GM12878 (cell line): ENCODE measurements at regions not wholly inside any gene's neighbourhood (a gene's known extent, or its start where the extent isn't known, plus 50 kb on each side); places are given as distances from the start of the nearest gene placed in this dataset.

Source experiments
- ATAC-seq: fragments of 200-7000 bp; cut with Tn5 transposase; 3 replicates; pipeline ENCODE4 v1.9.1; 2020; ENCODE audit warnings: mild to moderate bottlenecking, moderate library complexity
- BruUV-seq: library from RNA; stranded (reverse); fragments of 400-500 nt; replicated peaks from 2 replicates; lab custom pipeline; 2021; lab: Mats Ljungman, UMichigan
- CTCF ChIA-PET: fragments of 300-600 bp; sonication (Branson Sonifier 250); formaldehyde crosslinking; extraction: SDS; loops from one replicate; lab custom pipeline; 2021; ENCODE audit warnings: inconsistent platforms; lab: Yijun Ruan, JAX
- POLR2A ChIA-PET: fragments of 350-600 bp; formaldehyde crosslinking; extraction: SDS; loops from one replicate; lab custom pipeline; 2021; ENCODE audit warnings: inconsistent platforms; lab: Charles Lee
- RAD21 ChIA-PET: fragments of 300-600 bp; sonication (Branson Sonifier 250); formaldehyde crosslinking; loops from one replicate; lab custom pipeline; 2023; ENCODE audit warnings: antibody characterized with exemption; ENCODE audit not compliant: unreplicated experiment; lab: Charles Lee
- SMC1A ChIA-PET: fragments of 300-600 bp; sonication (Branson Sonifier 250); formaldehyde crosslinking; loops from one replicate; lab custom pipeline; 2023; ENCODE audit not compliant: unreplicated experiment, uncharacterized antibody; lab: Charles Lee
- DNase-seq: peaks from one replicate; pipeline ENCODE4 v3.0.0-alpha.2; 2011; ENCODE audit warnings: low read depth, low spot score
- FAIRE-seq: peaks from 3 replicates; lab custom pipeline; 2011; peaks lifted over from hg19 to GRCh38; lab: Jason Lieb, UNC
- H2AFZ ChIP-seq: 2 replicates; pipeline ENCODE4 v1.6.0; 2011; ENCODE audit warnings: low read depth, low read length, control low read depth; ENCODE audit not compliant: control insufficient read depth
- H3K27ac ChIP-seq: 2 replicates; pipeline ENCODE4 v1.5.1; 2011; ENCODE audit warnings: control low read depth; ENCODE audit not compliant: control insufficient read depth, insufficient read depth
- H3K27me3 ChIP-seq, 2 experiments: replicated peaks in 1 of 2; 2 replicates each; pipeline versions ENCODE4 v1.6.0 to v1.6.1; 2011; ENCODE audit warnings: low read length in 1 of 2; ENCODE audit not compliant: control insufficient read depth in 2 of 2, insufficient read depth in 2 of 2
- H3K36me3 ChIP-seq, 2 experiments: 2 replicates each; pipeline ENCODE4 v1.5.1; 2011; ENCODE audit warnings: low read length in 1 of 2; ENCODE audit not compliant: control insufficient read depth in 2 of 2, insufficient read depth in 2 of 2
- H3K4me1 ChIP-seq: 2 replicates; pipeline ENCODE4 v1.6.1; 2011; ENCODE audit warnings: mild to moderate bottlenecking, low read length, moderate library complexity, mixed read lengths; ENCODE audit not compliant: control insufficient read depth, insufficient read depth
- H3K4me2 ChIP-seq: 2 replicates; pipeline ENCODE4 v1.6.0; 2011; ENCODE audit warnings: control low read depth; ENCODE audit not compliant: control insufficient read depth, insufficient read depth
- H3K4me3 ChIP-seq: fragments of 200-600 bp; sonication (generic); 2 replicates; pipeline ENCODE4 v1.5.1; 2016
- H3K79me2 ChIP-seq: 2 replicates; pipeline ENCODE4 v1.6.0; 2011; ENCODE audit warnings: low read length; ENCODE audit not compliant: control insufficient read depth, insufficient read depth
- H3K9ac ChIP-seq: 2 replicates; pipeline ENCODE4 v1.8.0; 2011; ENCODE audit warnings: low read length, control low read depth, mixed read lengths; ENCODE audit not compliant: control insufficient read depth, insufficient read depth
- H3K9me3 ChIP-seq: replicated peaks from 3 replicates; pipeline ENCODE4 v1.5.1; 2011; ENCODE audit warnings: mild to moderate bottlenecking, low read length; ENCODE audit not compliant: control insufficient read depth, insufficient read depth
- H4K20me1 ChIP-seq: 2 replicates; pipeline ENCODE4 v1.6.0; 2011; ENCODE audit not compliant: control insufficient read depth, insufficient read depth
- BMI1 ChIP-seq: fragments of 450-650 bp; IDR thresholded peaks from 2 replicates; pipeline ENCODE4 v1.6.1; 2016; ENCODE audit warnings: mild to moderate bottlenecking, moderate library complexity, borderline replicate concordance
- CHD2 ChIP-seq: IDR thresholded peaks from 2 replicates; pipeline ENCODE4 v1.6.1; 2011; ENCODE audit warnings: low read depth, low read length, improper control_type of control experiment, borderline replicate concordance
- CTCF ChIP-seq, 3 experiments: IDR thresholded peaks in 2 of 3; conservative IDR thresholded peaks in 1 of 3; 2 replicates each; pipeline ENCODE4 v1.5.1; 2011; ENCODE audit warnings: low read depth in 3 of 3, low read length in 3 of 3, mild to moderate bottlenecking in 3 of 3, control low read depth in 2 of 3, moderate library complexity in 2 of 3, inconsistent platforms in 1 of 3, mixed read lengths in 1 of 3; ENCODE audit not compliant: control insufficient read depth in 2 of 3, insufficient read depth in 1 of 3; ENCODE audit errors: extremely low read depth in 1 of 3
- DPF2 ChIP-seq: fragments of 450-650 bp; IDR thresholded peaks from 2 replicates; pipeline ENCODE4 v1.6.1; 2017; ENCODE audit warnings: mild to moderate bottlenecking
- GATAD2B ChIP-seq: fragments of 450-650 bp; conservative IDR thresholded peaks from 2 replicates; pipeline ENCODE4 v1.6.1; 2017; ENCODE audit warnings: low read depth, mild to moderate bottlenecking, moderate library complexity
- HCFC1 ChIP-seq: fragments of 150-350 bp; IDR thresholded peaks from 2 replicates; pipeline ENCODE4 v1.6.1; 2014; ENCODE audit warnings: low read length
- MYC ChIP-seq: IDR thresholded peaks from 2 replicates; pipeline ENCODE4 v1.6.1; 2011; ENCODE audit warnings: mild to moderate bottlenecking, low read length, moderate library complexity, inconsistent platforms; ENCODE audit not compliant: insufficient read depth, insufficient replicate concordance, insufficient read length, severe bottlenecking
- NBN ChIP-seq: fragments of 450-650 bp; IDR thresholded peaks from 2 replicates; pipeline ENCODE4 v1.6.1; 2016
- PAX5 ChIP-seq: IDR thresholded peaks from 2 replicates; pipeline ENCODE4 v1.6.1; 2011; ENCODE audit warnings: low read depth, low read length, borderline replicate concordance
- POLR2A ChIP-seq: IDR thresholded peaks from 2 replicates; pipeline ENCODE4 v1.6.1; 2011; ENCODE audit warnings: low read depth, mild to moderate bottlenecking, low read length
- PRDM15 ChIP-seq: fragments of 450-650 bp; formaldehyde crosslinking; IDR thresholded peaks from 2 replicates; pipeline ENCODE4 v1.4.0; 2020; ENCODE audit warnings: mild to moderate bottlenecking, moderate library complexity
- RFX5 ChIP-seq: IDR thresholded peaks from 2 replicates; pipeline ENCODE4 v1.6.1; 2011; ENCODE audit warnings: low read depth, low read length, improper control_type of control experiment
- SKIL ChIP-seq: fragments of 450-650 bp; IDR thresholded peaks from 2 replicates; pipeline ENCODE4 v1.6.1; 2017; ENCODE audit warnings: mild to moderate bottlenecking, low read depth, inconsistent platforms; ENCODE audit not compliant: poor library complexity, severe bottlenecking
- TAF1 ChIP-seq: IDR thresholded peaks from 2 replicates; pipeline ENCODE4 v1.6.1; 2011; ENCODE audit warnings: mild to moderate bottlenecking, low read depth, low read length, borderline replicate concordance
- TBL1XR1 ChIP-seq: IDR thresholded peaks from 2 replicates; pipeline ENCODE4 v1.6.1; 2012; ENCODE audit warnings: low read depth, low read length, improper control_type of control experiment
- YBX1 ChIP-seq: fragments of 450-650 bp; IDR thresholded peaks from 2 replicates; pipeline ENCODE4 v1.6.1; 2016; ENCODE audit warnings: antibody characterized with exemption
- ZBTB33 ChIP-seq: fragments of 450-650 bp; IDR thresholded peaks from 2 replicates; pipeline ENCODE4 v1.6.1; 2017; ENCODE audit warnings: mild to moderate bottlenecking
- ZSCAN29 ChIP-seq: fragments of 450-650 bp; IDR thresholded peaks from 2 replicates; pipeline ENCODE4 v1.6.1; 2017; ENCODE audit warnings: mild to moderate bottlenecking, moderate library complexity
- WGBS: methylation state at CpG from one replicate; pipeline ENCODE4 v1.1.6; 2016; ENCODE audit warnings: low lambda C conversion rate; ENCODE audit not compliant: insufficient replicate concordance, insufficient coverage; ENCODE audit errors: missing lambda C conversion rate; 5-methylcytosine and 5-hydroxymethylcytosine counted together
- in situ Hi-C: fragments of 300-500 bp; cut with MboI; formaldehyde crosslinking; loops from 9 replicates; pipeline ENCODE4 v1.14.3; 2018; ENCODE audit warnings: mixed read lengths
- intact Hi-C: fragments of 100-400 bp; cut with micrococcal nuclease; formaldehyde crosslinking; loops from one replicate; pipeline ENCODE4 v1.14.2; 2022; ENCODE audit not compliant: unreplicated experiment

GRCh38 chr13:106734198-106734597, 166.3 kb upstream of the ARGLU1 start:
- RAD21 ChIA-PET: no interaction called here
- no peak overlapping the region for H2AFZ ChIP-seq
- intact Hi-C loops: no loop called here
- no peak overlapping the region for H3K27ac ChIP-seq
- H3K36me3 ChIP-seq: no peaks in the 10 kb centered on the region
- H4K20me1 ChIP-seq: no peaks in the 10 kb centered on the region
- SMC1A ChIA-PET: no interaction called here
- BruUV-seq: no TSS peak
- no peaks in the 10 kb centered on the region for H3K27me3 ChIP-seq
- no peaks in the 10 kb centered on the region for H3K79me2 ChIP-seq
- DNase-seq (no peak), ATAC-seq (no peak), FAIRE-seq (no peak)
- no peak overlapping the region for H3K9ac ChIP-seq
- no peak overlapping the region for H3K4me3 ChIP-seq
- CTCF ChIA-PET: no interaction called here
- no peaks in the 10 kb centered on the region for H3K4me1 ChIP-seq
- WGBS: 35% methylated on average over 6 of the region's 6 CpGs
- no peak overlapping the region for H3K4me2 ChIP-seq
- in situ Hi-C loops: no loop called here
- POLR2A ChIA-PET: no interaction called here
- H3K9me3 ChIP-seq: no peaks in the 10 kb centered on the region
- TF ChIP-seq YBX1: no peak
- no peak for TF ChIP-seq ZSCAN29
- no peak for TF ChIP-seq TAF1
- no peak for TF ChIP-seq PAX5
- TF ChIP-seq TBL1XR1: no peak
- no peak for TF ChIP-seq ZBTB33
- no peak for TF ChIP-seq CHD2
- TF ChIP-seq GATAD2B: no peak
- TF ChIP-seq PRDM15 (CRISPR knock-in tag): no peak
- no peak for TF ChIP-seq SKIL
- TF ChIP-seq POLR2A: no peak
- TF ChIP-seq DPF2: no peak
- no peak for TF ChIP-seq HCFC1
- no peak for TF ChIP-seq CTCF (IDR thresholded peaks at IDR 0.05 in 2 of 3, conservative IDR thresholded peaks at IDR 0.05 in 1 of 3; ENCODE audit: control insufficient read depth in 2 of 3, extremely low read depth in 1 of 3, insufficient read depth in 1 of 3, low read depth in 3 of 3, low read length in 3 of 3)
- no peak for TF ChIP-seq BMI1
- no peak for TF ChIP-seq RFX5
- TF ChIP-seq NBN: no peak
- TF ChIP-seq MYC: no peak
